K562 (cell line): ENCODE measurements at regions not wholly inside any gene's neighbourhood (a gene's known extent, or its start where the extent isn't known, plus 50 kb on each side); places are given as distances from the start of the nearest gene placed in this dataset.

ENCODE experiments used
- ATAC-seq: fragments of 200-7000 bp; cut with Tn5 transposase; 3 replicates; pipeline ENCODE4 v1.9.1; 2020; ENCODE audit warnings: moderate library complexity
- BruUV-seq: library from RNA; stranded (reverse); fragments of 400-500 nt; replicated peaks from 2 replicates; lab custom pipeline; 2021; lab: Mats Ljungman, UMichigan
- CTCF ChIA-PET: fragments of 300-600 bp; formaldehyde crosslinking; extraction: SDS; loops from one replicate; lab custom pipeline; 2021; ENCODE audit warnings: low intra/inter-chr PET ratio; lab: Yijun Ruan, JAX
- POLR2A ChIA-PET: fragments of 300-600, 350-650 bp; sonication (Branson Sonifier 250); formaldehyde crosslinking; extraction: SDS; loops from one replicate; lab custom pipeline; 2021; ENCODE audit warnings: antibody characterized with exemption, inconsistent platforms; lab: Yijun Ruan, JAX
- DNase-seq, 4 experiments: peaks; one replicate each; pipeline versions ENCODE4 v3.0.0 to v3.0.0-alpha.2; 2011 to 2018; ENCODE audit warnings: low spot score in 3 of 4, mixed read lengths in 3 of 4; ENCODE audit errors: extremely low read depth in 1 of 4
- FAIRE-seq: peaks from 2 replicates; lab custom pipeline; 2011; peaks lifted over from hg19 to GRCh38; lab: Jason Lieb, UNC
- H2AFZ ChIP-seq: 2 replicates; pipeline ENCODE4 v1.6.0; 2011; ENCODE audit warnings: low read depth, low read length, control low read depth, inconsistent platforms
- H3K27ac ChIP-seq: fragments of 200-600 bp; 3 replicates; pipeline ENCODE4 v1.8.0; 2011; ENCODE audit warnings: low read depth, mild to moderate bottlenecking, control low read depth, inconsistent platforms, low read length, moderate library complexity, mixed read lengths; ENCODE audit errors: extremely low read depth
- H3K27me3 ChIP-seq, 2 experiments: fragments of 300-600 bp in 1 of 2; 2 replicates in 1 of 2; 3 replicates in 1 of 2; pipeline versions ENCODE4 v1.6.0 to v1.8.0; 2011; ENCODE audit warnings: inconsistent platforms in 2 of 2, low read length in 2 of 2, mild to moderate bottlenecking in 1 of 2, mixed read lengths in 1 of 2, moderate library complexity in 1 of 2; ENCODE audit not compliant: control insufficient read depth in 2 of 2, insufficient read depth in 2 of 2
- H3K36me3 ChIP-seq: fragments of 300-600 bp; 3 replicates; pipeline ENCODE4 v1.8.0; 2011; ENCODE audit warnings: mild to moderate bottlenecking, low read length, inconsistent platforms; ENCODE audit not compliant: control insufficient read depth, insufficient read depth
- H3K4me1 ChIP-seq, 2 experiments: fragments of 200-600 bp in 1 of 2; replicated peaks in 1 of 2; 2 replicates in 1 of 2; 3 replicates in 1 of 2; pipeline versions ENCODE4 v1.5.1 to v1.8.0; 2011; ENCODE audit warnings: inconsistent platforms in 2 of 2, low read length in 2 of 2, mild to moderate bottlenecking in 1 of 2, mixed read lengths in 1 of 2, moderate library complexity in 1 of 2; ENCODE audit not compliant: control insufficient read depth in 2 of 2, insufficient read depth in 2 of 2
- H3K4me2 ChIP-seq: 2 replicates; pipeline ENCODE4 v1.6.1; 2011; ENCODE audit warnings: low read length, control low read depth, inconsistent platforms, mixed read lengths; ENCODE audit not compliant: insufficient read depth
- H3K4me3 ChIP-seq: fragments of 200-600 bp; sonication (generic), shearing (Covaris generic); 2 replicates; pipeline ENCODE4 v1.5.1; 2016; ENCODE audit warnings: control low read depth, inconsistent platforms
- H3K79me2 ChIP-seq: fragments of 200-600 bp; 3 replicates; pipeline ENCODE4 v1.8.0; 2011; ENCODE audit warnings: low read length, inconsistent platforms; ENCODE audit not compliant: control insufficient read depth, insufficient read depth
- H3K9ac ChIP-seq, 2 experiments: 2 replicates each; pipeline versions ENCODE4 v1.6.0 to v1.6.1; 2011; ENCODE audit warnings: low read depth in 2 of 2, low read length in 2 of 2, control low read depth in 1 of 2, inconsistent platforms in 1 of 2, mild to moderate bottlenecking in 1 of 2, mixed read lengths in 1 of 2; ENCODE audit not compliant: insufficient read depth in 1 of 2
- H3K9me1 ChIP-seq: one replicate; pipeline ENCODE4 v1.6.0; 2011; ENCODE audit warnings: inconsistent platforms, mild to moderate bottlenecking, low read length, moderate library complexity; ENCODE audit not compliant: control insufficient read depth, insufficient read depth
- H3K9me3 ChIP-seq: replicated peaks from 2 replicates; pipeline ENCODE4 v1.5.1; 2011; ENCODE audit warnings: low read depth, low read length, inconsistent platforms; ENCODE audit not compliant: control insufficient read depth, insufficient read depth
- H4K20me1 ChIP-seq: replicated peaks from 2 replicates; pipeline ENCODE4 v1.6.1; 2011; ENCODE audit warnings: low read length, inconsistent platforms, mixed read lengths; ENCODE audit not compliant: control insufficient read depth, insufficient read depth
- LARP7 ChIP-seq: fragments of 450-650 bp; IDR thresholded peaks from 2 replicates; pipeline ENCODE4 v1.6.1; 2016
- LEF1 ChIP-seq: fragments of 450-650 bp; IDR thresholded peaks from 2 replicates; pipeline ENCODE4 v1.6.1; 2016; ENCODE audit warnings: mild to moderate bottlenecking
- MAZ ChIP-seq, 2 experiments: fragments of 450-650 bp in 1 of 2; sonication (generic) in 1 of 2; formaldehyde crosslinking; IDR thresholded peaks in 1 of 2; conservative IDR thresholded peaks in 1 of 2; 2 replicates each; pipeline versions ENCODE4 v1.4.0 to v1.5.0; 2020; ENCODE audit warnings: mild to moderate bottlenecking in 1 of 2, missing genetic modification reagents in 1 of 2
- MYBL2 ChIP-seq, 2 experiments: fragments of 450-650 bp in 1 of 2; sonication (generic) in 1 of 2; formaldehyde crosslinking in 1 of 2; IDR thresholded peaks; 2 replicates each; pipeline versions ENCODE4 v1.6.1 to v1.8.1; 2017 to 2022; ENCODE audit warnings: borderline replicate concordance in 1 of 2, inconsistent platforms in 1 of 2, low read depth in 1 of 2, mild to moderate bottlenecking in 1 of 2, missing genetic modification reagents in 1 of 2, moderate library complexity in 1 of 2
- NR2C2 ChIP-seq, 2 experiments: fragments of 200-800 bp in 1 of 2; sonication (Bioruptor generic) in 1 of 2; sonication (generic) in 1 of 2; formaldehyde crosslinking in 1 of 2; IDR thresholded peaks; 2 replicates each; pipeline versions ENCODE4 v1.6.1 to v1.8.0; 2016 to 2022; ENCODE audit warnings: mild to moderate bottlenecking in 1 of 2, missing compliant biosample characterization in 1 of 2, missing genetic modification characterization in 1 of 2, missing genetic modification reagents in 1 of 2
- NR2F6 ChIP-seq: fragments of 450-650 bp; formaldehyde crosslinking; IDR thresholded peaks from 2 replicates; pipeline ENCODE4 v1.4.0; 2020; ENCODE audit warnings: mild to moderate bottlenecking
- PHF8 ChIP-seq: fragments of 200-600 bp; sonication (generic); IDR thresholded peaks from 2 replicates; pipeline ENCODE4 v1.6.1; 2012; ENCODE audit warnings: mixed run types, mild to moderate bottlenecking, inconsistent platforms, low read length, moderate library complexity, borderline replicate concordance
- POLR2A ChIP-seq: fragments of 450-650 bp; conservative IDR thresholded peaks from 2 replicates; pipeline ENCODE4 v1.6.1; 2016
- PRMT5 ChIP-seq: sonication (generic); formaldehyde crosslinking; IDR thresholded peaks from 2 replicates; pipeline ENCODE4 v1.5.0; 2020; ENCODE audit warnings: missing genetic modification reagents
- RBM39 ChIP-seq: fragments of 200-400 bp; formaldehyde crosslinking; optimal IDR thresholded peaks from 2 replicates; pipeline ENCODE3; 2018; ENCODE audit warnings: low read depth, low read length
- SP1 ChIP-seq: sonication (generic); formaldehyde crosslinking; IDR thresholded peaks from 2 replicates; pipeline ENCODE4 v1.8.1; 2022; ENCODE audit warnings: mild to moderate bottlenecking, missing genetic modification reagents
- U2AF2 ChIP-seq: fragments of 200-400 bp; formaldehyde crosslinking; optimal IDR thresholded peaks from 2 replicates; pipeline ENCODE3; 2017; ENCODE audit warnings: low read depth, mild to moderate bottlenecking, low read length
- XRCC3 ChIP-seq: fragments of 450-650 bp; IDR thresholded peaks from 2 replicates; pipeline ENCODE4 v1.6.1; 2017; ENCODE audit warnings: mild to moderate bottlenecking, moderate library complexity
- YY1 ChIP-seq, 3 experiments: IDR thresholded peaks; 2 replicates each; pipeline ENCODE4 v1.6.1; 2011; ENCODE audit warnings: low read length in 2 of 3, mild to moderate bottlenecking in 2 of 3, moderate library complexity in 2 of 3, borderline replicate concordance in 1 of 3, control low read depth in 1 of 3, low read depth in 1 of 3; ENCODE audit not compliant: insufficient read depth in 3 of 3, insufficient replicate concordance in 2 of 3, control insufficient read depth in 1 of 3, insufficient read length in 1 of 3; ENCODE audit errors: extremely low read depth in 1 of 3
- ZBTB26 ChIP-seq: fragments of 450-650 bp; formaldehyde crosslinking; IDR thresholded peaks from 2 replicates; pipeline ENCODE4 v1.4.0; 2022; ENCODE audit warnings: missing genetic modification characterization
- ZNF507 ChIP-seq: conservative IDR thresholded peaks from 2 replicates; pipeline ENCODE4 v1.6.1; 2017; ENCODE audit warnings: missing genetic modification characterization, missing compliant biosample characterization
- ZNF57 ChIP-seq: fragments of 450-650 bp; formaldehyde crosslinking; IDR thresholded peaks from 2 replicates; pipeline ENCODE4 v1.4.0; 2020; ENCODE audit warnings: mild to moderate bottlenecking, moderate library complexity
- ZNF695 ChIP-seq: fragments of 450-650 bp; formaldehyde crosslinking; IDR thresholded peaks from 2 replicates; pipeline ENCODE4 v1.4.0; 2020; ENCODE audit warnings: mild to moderate bottlenecking, moderate library complexity
- WGBS: fragments of 100-300 bp; shearing (Covaris generic); methylation state at CpG from one replicate; pipeline ENCODE4 v1.1.6; 2016; ENCODE audit warnings: low coverage, mixed read lengths; ENCODE audit not compliant: insufficient coverage; ENCODE audit errors: missing lambda C conversion rate; 5-methylcytosine and 5-hydroxymethylcytosine counted together
- in situ Hi-C: fragments of 300-500 bp; cut with MboI; formaldehyde crosslinking; loops from 4 replicates; pipeline ENCODE4 v1.15.0; 2018; ENCODE audit warnings: inconsistent platforms, mixed read lengths
- intact Hi-C: fragments of 100-400 bp; cut with micrococcal nuclease; formaldehyde crosslinking; loops from 2 replicates; pipeline ENCODE4 v1.14.2; 2022
- TF ChIP-seq, protein P1 (sequence below): fragments of 250-450 bp; sonication (Bioruptor Pico); IDR thresholded peaks from 2 replicates; pipeline ENCODE4 v1.8.0; 2021; ENCODE audit warnings: mild to moderate bottlenecking, moderate library complexity

GRCh38 chr11:45513821-45514340 lies 151.5 kb downstream of the CHST1 start:
- intact Hi-C loops, result no loop called here
- BruUV-seq, result no TSS peak
- DNase-seq (no peak), ATAC-seq (no peak), FAIRE-seq (no peak)
- Histone ChIP-seq H3K4me2 (no peak overlapping the region), H3K27ac (no peak overlapping the region), H3K9me3 (no peaks in the 10 kb centered on the region), H3K36me3 (no peaks in the 10 kb centered on the region), H3K9ac (no peak overlapping the region), H3K9me1 (no peaks in the 10 kb centered on the region), H3K27me3 (no peaks in the 10 kb centered on the region; a peak in 1 of 5 replicates), H4K20me1 (0 out of 2 replicates have a peak, but pooled peaks cover 2% of the 10 kb centered on the region), H2AFZ (no peak overlapping the region), H3K4me3 (no peak overlapping the region), H3K4me1 (no peaks in the 10 kb centered on the region), H3K79me2 (no peaks in the 10 kb centered on the region)
- in situ Hi-C loops, result no loop called here
- TF ChIP-seq MAZ (CRISPR knock-in tag; conservative IDR thresholded peaks at IDR 0.05 in 1 of 2, IDR thresholded peaks at IDR 0.05 in 1 of 2) (no peak), NR2C2 (CRISPR knock-in tag; IDR thresholded peaks at IDR 0.05) (no peak), NR2C2 (tag; IDR thresholded peaks at IDR 0.05) (no peak), RBM39 (no peak), MYBL2 (IDR thresholded peaks at IDR 0.05; ENCODE audit: low read depth) (no peak), MYBL2 (CRISPR knock-in tag; IDR thresholded peaks at IDR 0.05; ENCODE audit: borderline replicate concordance) (no peak), ZNF507 (tag) (no peak), LEF1 (no peak), POLR2A (no peak), NR2F6 (no peak), ZNF695 (CRISPR knock-in tag) (no peak), PHF8 (no peak), ZBTB26 (CRISPR knock-in tag) (no peak), PRMT5 (CRISPR knock-in tag) (no peak), LARP7 (no peak), SP1 (CRISPR knock-in tag) (no peak), XRCC3 (no peak), YY1 (IDR thresholded peaks at IDR 0.05; ENCODE audit: borderline replicate concordance in 1 of 3, control insufficient read depth in 1 of 3, extremely low read depth in 1 of 3, insufficient read depth in 3 of 3, insufficient read length in 1 of 3, insufficient replicate concordance in 2 of 3, low read depth in 1 of 3, low read length in 2 of 3) (no peak), U2AF2 (no peak), ZNF57 (no peak)
- TF ChIP-seq, protein P1, sequence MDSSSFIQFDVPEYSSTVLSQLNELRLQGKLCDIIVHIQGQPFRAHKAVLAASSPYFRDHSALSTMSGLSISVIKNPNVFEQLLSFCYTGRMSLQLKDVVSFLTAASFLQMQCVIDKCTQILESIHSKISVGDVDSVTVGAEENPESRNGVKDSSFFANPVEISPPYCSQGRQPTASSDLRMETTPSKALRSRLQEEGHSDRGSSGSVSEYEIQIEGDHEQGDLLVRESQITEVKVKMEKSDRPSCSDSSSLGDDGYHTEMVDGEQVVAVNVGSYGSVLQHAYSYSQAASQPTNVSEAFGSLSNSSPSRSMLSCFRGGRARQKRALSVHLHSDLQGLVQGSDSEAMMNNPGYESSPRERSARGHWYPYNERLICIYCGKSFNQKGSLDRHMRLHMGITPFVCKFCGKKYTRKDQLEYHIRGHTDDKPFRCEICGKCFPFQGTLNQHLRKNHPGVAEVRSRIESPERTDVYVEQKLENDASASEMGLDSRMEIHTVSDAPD (CRISPR knock-in tag), result no peak
- 0% methylated on average over 8 of the region's 8 CpGs for WGBS
- ChIA-PET POLR2A (no interaction called here), CTCF (no interaction called here)
